ENCODE measurements at regions not wholly inside any gene's neighbourhood (a gene's known extent, or its start where the extent isn't known, plus 50 kb on each side); places are given as distances from the start of the nearest gene placed in this dataset.
"Not testable (repeated sequence)": the region's sequence is repeated elsewhere in the genome, so short reads cannot be mapped to it uniquely, and the experiment has no call there.

DNA sequence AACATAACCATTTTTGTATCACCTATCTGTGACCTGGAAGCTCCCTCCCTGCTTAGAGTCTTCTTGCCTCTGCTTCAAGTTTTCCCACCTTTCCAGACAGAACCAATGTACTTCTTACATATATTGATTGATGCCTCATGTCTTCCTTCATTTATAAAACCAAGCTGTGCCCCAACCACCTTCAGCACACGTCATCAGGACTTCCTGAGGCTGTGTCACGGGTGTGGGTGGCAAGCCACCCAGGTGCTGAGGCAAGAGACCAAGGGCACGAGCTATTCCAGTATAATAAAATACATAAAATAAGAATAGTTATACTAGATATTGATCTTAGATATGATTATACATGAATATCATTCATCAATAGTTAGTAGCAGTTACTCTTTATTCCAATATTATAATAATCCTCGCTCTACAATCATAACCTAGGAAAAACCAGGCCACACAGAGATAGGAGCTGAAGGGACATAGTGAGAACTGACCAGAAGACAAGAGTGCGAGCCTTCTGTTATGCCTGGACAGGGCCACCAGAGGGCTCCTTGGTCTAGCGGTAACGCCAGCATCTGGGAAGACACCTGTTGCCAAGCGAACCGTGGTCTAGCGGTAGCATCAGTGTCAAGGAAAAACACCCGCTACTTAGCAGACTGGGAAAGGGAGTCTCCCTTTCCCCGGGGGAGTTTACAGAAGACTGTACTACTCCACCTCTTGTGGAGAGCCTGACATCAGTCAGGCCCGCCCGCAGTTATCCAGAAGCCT lies 180.2 kb upstream of the ERCC4 start:
- TF ChIP-seq EP300, POLR2A (IDR thresholded peaks at IDR 0.05): not testable (repeated sequence)

Data from sigmoid colon (tissue), 4 donors.